Endothelial cell of umbilical vein (primary cell): ENCODE measurements at regions not wholly inside any gene's neighbourhood (a gene's known extent, or its start where the extent isn't known, plus 50 kb on each side); places are given as distances from the start of the nearest gene placed in this dataset.

ENCODE experiments used
- CTCF ChIP-seq, 2 donors: IDR thresholded peaks; 1 replicate in 1 of 2; 2 replicates in 1 of 2; pipeline ENCODE4 v1.5.1; 2011; ENCODE audit warnings: low read length in 2 of 2, mild to moderate bottlenecking in 2 of 2, moderate library complexity in 2 of 2, control low read depth in 1 of 2, inconsistent platforms in 1 of 2, low read depth in 1 of 2; ENCODE audit not compliant: insufficient read depth in 1 of 2; ENCODE audit errors: extremely low read depth in 1 of 2
- EZH2 ChIP-seq: IDR thresholded peaks from 2 replicates; pipeline ENCODE4 v1.6.1; 2012; ENCODE audit warnings: borderline replicate concordance, low read depth, mild to moderate bottlenecking, moderate library complexity, low read length, inconsistent platforms; ENCODE audit not compliant: severe bottlenecking
- FOS ChIP-seq: IDR thresholded peaks from 2 replicates; pipeline ENCODE4 v1.6.1; 2011; ENCODE audit warnings: mild to moderate bottlenecking, low read length, moderate library complexity, borderline replicate concordance; ENCODE audit not compliant: insufficient read depth
- GATA2 ChIP-seq: IDR thresholded peaks from 2 replicates; pipeline ENCODE4 v1.7.0; 2011; ENCODE audit warnings: low read depth, mild to moderate bottlenecking, moderate library complexity, mixed read lengths, low read length; ENCODE audit not compliant: insufficient read length, insufficient read depth
- JUN ChIP-seq: IDR thresholded peaks from 2 replicates; pipeline ENCODE4 v1.6.1; 2011; ENCODE audit warnings: borderline replicate concordance, low read depth; ENCODE audit not compliant: insufficient read length, insufficient read depth
- MAX ChIP-seq: IDR thresholded peaks from 2 replicates; pipeline ENCODE4 v1.6.1; 2011; ENCODE audit not compliant: insufficient read depth, insufficient read length
- MYC ChIP-seq: IDR thresholded peaks from one replicate; pipeline ENCODE4 v1.6.1; 2011; ENCODE audit warnings: mild to moderate bottlenecking, low read depth, low read length
- POLR2A ChIP-seq: IDR thresholded peaks from 2 replicates; pipeline ENCODE4 v1.6.1; 2012; ENCODE audit warnings: low read depth, mild to moderate bottlenecking, control low read depth, low read length
- POLR2AphosphoS5 ChIP-seq: IDR thresholded peaks from 2 replicates; pipeline ENCODE4 v1.6.1; 2012; ENCODE audit warnings: low read depth, mild to moderate bottlenecking, control low read depth, low read length, moderate library complexity; ENCODE audit not compliant: insufficient read depth

- TF ChIP-seq CTCF (IDR thresholded peaks at IDR 0.05; ENCODE audit: extremely low read depth in 1 of 2, insufficient read depth in 1 of 2, low read depth in 1 of 2, low read length in 2 of 2) (no peak), POLR2A (no peak), POLR2AphosphoS5 (no peak), FOS (no peak), EZH2 (no peak), GATA2 (no peak), MYC (no peak), JUN (no peak), MAX (no peak)
Observed at GRCh38 chr15:95635666-95636065, 694.8 kb upstream of the NR2F2 start.
